HG03045 (cell line): ENCODE measurements at regions not wholly inside any gene's neighbourhood (a gene's known extent, or its start where the extent isn't known, plus 50 kb on each side); places are given as distances from the start of the nearest gene placed in this dataset.

ENCODE experiments used
- ATAC-seq: cut with Tn5 transposase; IDR thresholded peaks from one replicate; pipeline ENCODE4 v1.9.1; 2021; ENCODE audit warnings: mild to moderate bottlenecking, moderate library complexity; ENCODE audit not compliant: unreplicated experiment

DNA sequence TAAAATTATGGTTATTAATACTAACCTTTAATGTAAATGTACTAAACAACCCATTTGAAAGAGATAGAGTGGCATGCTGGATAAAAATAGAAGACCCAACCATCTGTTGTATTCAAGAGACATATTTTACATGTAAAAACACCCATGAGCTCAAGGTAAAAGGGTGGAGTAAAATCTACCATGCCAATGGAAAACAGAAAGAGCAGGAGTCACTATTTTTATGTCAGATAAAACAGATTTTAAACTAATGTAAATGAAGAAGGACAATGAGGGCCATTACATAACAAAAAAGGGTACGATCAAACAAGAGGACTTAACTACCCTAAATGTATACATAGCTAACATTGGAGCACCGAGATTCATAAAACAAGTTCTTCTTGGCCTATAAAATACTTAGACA lies 66.3 kb downstream of the ITM2A start:
- ATAC-seq = no peak

DNA sequence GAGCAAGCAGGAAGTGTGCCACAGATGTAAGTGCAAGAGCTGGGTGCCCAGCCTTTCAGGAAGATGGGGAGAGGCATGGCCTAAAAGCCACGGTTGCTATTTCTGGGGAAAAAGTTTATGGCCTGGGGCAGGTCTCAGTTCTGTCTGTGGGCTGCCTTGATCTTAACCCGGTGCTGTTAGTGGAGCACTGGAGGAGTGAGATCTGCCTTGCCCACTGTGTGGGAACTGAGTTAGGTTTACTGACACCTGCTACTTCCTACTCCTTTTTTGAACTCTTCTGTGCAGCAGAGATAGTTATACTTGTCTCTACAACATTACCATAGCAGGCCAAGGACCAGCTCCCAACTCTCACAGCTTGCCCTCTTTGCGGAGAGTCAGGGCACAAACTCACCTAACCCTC lies 76.5 kb downstream of the ITM2A start:
- no peak for ATAC-seq

DNA sequence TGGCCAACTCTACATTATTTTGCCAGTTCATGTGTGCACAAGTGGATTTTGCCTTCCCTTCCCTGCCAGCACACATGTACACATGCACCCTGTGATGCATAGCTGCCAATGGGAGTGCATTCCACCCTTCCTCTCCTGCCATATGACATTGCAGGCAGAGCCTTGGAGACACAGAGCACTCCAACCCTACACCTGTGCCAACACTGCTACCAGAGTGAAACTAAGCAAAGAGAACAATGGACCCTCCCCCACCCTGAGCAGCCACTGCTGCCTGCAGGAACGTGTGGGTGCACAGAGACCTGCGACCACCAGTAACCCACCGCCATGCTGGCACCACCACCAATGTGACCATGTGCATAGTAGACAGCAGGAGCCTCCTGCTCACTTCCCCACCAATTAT lies 78.4 kb downstream of the ITM2A start:
- ATAC-seq = no peak

DNA sequence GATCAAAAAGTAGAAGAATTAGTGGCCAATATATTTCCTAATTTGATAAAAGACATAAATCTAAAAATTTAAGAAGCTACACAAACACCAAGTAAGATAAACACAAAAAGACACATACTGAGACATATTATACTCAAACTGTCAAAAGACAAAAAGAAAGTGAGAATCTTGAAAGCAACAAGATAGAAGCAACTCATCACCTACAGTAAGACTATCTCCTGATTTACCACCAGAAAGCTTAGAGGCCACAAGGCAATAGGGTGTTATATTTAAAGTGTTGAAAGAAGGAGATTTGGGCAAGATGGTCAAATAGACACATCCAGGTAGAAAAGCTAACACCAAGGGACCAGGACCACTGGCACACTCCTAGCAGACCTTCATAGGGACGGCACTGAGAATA lies 79.4 kb downstream of the ITM2A start:
- ATAC-seq = no peak

DNA sequence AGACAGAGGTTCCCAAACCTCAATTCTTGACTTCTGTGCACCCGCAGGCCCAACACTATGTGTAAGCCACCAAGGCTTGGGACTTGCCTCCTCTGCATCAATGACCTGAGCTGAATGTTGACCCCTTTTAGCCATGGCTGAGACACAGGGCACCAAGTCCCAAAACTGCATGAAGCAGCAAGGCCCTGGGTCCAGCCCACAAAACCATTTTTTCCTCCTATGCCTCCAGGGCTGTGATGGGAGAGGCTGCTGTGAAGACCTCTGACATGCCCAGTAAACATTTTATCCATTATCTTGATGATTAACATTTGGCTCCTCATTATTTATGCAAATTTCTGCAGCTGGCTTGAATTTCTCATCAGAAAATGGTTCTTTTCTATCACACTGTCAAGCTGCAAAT lies 85.4 kb downstream of the ITM2A start:
- ATAC-seq = no peak

DNA sequence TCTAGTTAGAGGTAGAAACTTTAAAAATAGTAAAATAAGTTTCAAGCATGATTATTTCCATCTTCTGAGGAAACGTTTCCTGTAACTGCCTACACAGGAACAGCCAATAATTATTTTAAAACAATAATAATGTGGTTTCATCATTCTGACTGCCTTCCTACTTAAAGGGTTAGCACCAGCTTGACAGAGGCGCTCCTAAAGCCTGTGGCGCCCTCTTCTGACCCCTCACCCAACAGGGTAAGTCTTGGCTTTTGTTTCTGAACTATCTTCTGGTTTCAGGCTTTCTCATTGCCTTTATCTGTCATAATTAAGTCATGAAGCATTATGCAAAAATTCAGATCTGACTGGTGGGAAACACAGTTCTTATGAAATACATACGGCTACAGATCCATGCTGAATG lies 96.7 kb downstream of the ITM2A start:
- peak; percentile 82 for ATAC-seq

DNA sequence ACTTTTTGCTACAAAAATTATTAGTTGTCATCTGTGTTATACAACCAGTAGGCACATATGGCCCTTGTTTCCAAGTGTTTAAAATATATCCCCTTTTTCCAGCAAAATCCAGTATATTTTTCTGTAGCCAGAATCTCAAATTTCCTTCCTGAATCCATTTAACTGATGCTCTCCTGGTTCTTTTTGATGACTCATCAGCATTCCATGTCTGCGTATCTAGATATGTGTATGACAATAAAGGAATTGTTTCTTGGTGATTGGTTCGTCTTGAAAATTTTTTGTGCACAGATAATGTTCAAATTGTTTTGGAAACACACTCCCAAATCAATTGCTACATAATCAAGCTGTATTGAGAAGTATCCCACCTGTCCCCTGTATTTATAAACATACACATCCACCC lies 98.3 kb downstream of the ITM2A start:
- no peak for ATAC-seq

DNA sequence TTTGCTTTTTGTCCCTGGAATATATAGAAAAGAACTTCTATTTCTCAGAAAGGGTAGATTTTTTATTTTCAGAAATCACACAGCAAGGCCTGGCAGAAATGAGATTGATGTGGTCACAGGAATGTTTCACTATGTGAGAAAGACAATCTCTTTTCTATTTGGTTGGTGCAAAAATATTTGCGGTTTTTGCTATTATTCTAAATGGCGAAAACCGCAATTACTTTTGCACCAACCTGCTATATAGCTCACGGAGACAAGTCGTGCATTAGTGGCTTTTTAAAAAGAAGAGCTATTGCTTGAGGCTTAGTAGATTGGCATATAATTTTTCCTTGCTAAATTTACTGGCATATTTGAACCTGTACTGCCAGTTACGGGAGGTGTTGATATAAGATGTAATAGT lies 100.4 kb downstream of the ITM2A start:
- ATAC-seq = no peak

DNA sequence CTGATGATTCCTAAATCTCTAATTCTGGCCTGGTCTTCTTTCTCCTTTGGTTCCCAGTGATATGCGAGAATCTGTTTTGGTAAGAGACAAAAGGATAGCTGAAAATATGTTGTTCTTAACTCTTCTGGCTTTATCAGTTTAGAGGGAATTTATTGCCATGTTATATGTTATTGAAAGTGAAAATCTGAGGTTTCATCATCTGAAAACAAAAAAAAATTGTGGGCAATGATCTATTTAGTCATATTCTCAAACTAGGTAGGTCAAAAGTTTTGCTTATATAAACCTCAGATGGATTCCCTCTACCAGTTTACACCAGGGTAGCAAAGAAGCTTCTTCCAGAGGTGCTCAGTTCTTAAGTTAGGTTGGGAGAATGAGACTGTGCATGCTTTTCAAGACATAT lies 103.6 kb downstream of the ITM2A start:
- no peak for ATAC-seq

DNA sequence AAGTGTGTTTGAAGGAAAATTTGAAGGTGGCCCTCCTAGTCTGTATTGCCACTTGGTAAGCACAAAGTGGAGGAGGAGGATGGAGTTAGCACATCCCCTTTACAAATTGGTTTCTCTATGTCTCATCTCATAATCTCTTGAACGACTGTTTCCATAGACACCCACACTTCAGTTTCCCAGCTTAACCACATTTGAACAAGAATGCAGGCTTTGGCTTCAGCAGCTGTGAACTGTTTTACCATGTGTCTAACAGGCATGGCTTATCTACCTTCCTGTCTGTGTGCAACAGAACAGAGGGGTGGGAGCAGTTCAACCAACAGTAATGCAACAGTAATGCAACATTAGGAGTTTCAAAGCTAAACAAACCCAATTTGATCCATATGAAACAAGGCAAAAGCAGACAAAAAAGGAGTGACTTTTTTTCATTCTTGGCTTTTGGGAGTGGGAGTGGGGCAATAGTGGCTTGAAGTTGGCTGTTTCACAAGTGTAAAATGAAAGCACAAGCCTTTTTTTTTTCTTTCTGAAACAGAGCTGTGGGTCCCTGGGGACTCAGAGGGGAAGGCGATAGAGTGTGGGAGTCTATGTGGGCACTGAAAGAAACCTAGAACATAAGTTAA lies 108.0 kb downstream of the ITM2A start:
- ATAC-seq = peak; percentile 90

DNA sequence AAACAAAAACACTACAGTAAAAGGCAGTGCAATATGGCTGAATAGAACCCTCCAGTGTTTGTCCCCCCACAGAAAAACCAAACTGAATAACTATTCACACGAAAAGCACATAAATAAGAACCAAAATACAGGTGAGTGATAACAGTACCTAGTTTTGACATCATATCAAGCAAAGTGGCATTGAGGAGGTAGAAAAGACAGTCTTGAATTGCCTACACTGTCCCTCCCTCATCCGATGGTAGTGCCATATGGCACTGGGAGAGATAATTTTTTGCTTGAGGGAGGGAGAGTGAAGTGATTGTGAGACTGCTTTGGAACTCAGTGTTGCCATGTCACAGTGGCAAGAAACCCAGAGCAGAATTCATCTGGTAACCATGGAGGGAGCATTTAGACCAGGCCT lies 99.2 kb downstream of the GPR174 start:
- no peak for ATAC-seq

DNA sequence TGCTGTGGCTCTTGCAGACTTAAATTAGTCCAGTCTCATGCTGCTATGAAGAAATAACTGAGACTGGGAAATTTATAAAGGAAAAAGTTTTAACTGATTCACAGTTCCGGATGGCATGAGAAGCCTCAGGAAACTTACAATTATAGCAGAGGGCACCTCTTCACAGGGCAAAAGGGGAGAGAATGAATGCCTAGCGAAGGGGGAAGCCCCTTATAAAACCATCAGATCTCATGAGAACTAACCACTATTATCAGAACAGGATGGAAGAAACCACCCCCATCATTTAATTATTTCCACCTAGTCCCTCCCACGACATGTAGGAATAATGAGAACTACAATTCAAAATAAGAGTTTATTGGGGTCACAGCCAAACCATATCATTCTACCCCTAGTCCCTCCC lies 91.4 kb downstream of the GPR174 start:
- ATAC-seq = no peak

DNA sequence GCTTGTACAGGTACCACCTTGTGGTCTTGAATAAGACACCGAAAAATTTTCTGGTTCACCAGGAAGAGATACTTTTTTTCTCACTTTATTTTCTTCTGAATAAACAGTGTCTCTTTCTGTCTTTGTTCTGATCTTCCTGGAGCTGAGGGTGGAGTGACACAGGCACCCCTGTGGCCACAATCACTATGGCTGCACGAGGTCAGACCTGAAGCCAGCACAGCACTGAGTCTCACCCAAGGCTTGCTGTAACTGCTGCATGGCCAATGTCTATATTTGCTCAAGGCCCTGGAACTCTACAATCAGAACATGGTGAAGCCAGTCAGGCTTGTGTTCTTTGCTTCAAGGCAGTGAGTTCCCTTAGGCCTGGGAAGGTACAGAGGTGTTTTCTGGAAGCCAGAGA lies 87.2 kb downstream of the GPR174 start:
- ATAC-seq = no peak
